GM11168 (cell line): ENCODE measurements at regions not wholly inside any gene's neighbourhood (a gene's known extent, or its start where the extent isn't known, plus 50 kb on each side); places are given as distances from the start of the nearest gene placed in this dataset.

ENCODE experiments used
- in situ Hi-C: fragments of 300-500 bp; cut with MboI; formaldehyde crosslinking; loops from one replicate; pipeline ENCODE4 v1.12.0; 2022; ENCODE audit warnings: low sequenced_read_pairs; ENCODE audit not compliant: unreplicated experiment

GRCh38 chr5:130289132-130290088 lies 385.1 kb downstream of the CHSY3 start:
- in situ Hi-C loops: no loop called here

- in situ Hi-C loops: no loop called here
These were observed 383.2 kb downstream of the CHSY3 start for GRCh38 chr5:130287438-130287837.

- in situ Hi-C loops: no loop called here
These were observed 382.7 kb downstream of the CHSY3 start for GRCh38 chr5:130286971-130287370.

- in situ Hi-C loops: no loop called here
These were observed 377.8 kb downstream of the CHSY3 start for GRCh38 chr5:130282049-130282448.

GRCh38 chr5:130280528-130281217 lies 376.4 kb downstream of the CHSY3 start:
- in situ Hi-C loops: no loop called here

- in situ Hi-C loops: no loop called here
These were observed 375.1 kb downstream of the CHSY3 start for GRCh38 chr5:130279386-130279785.

GRCh38 chr5:130278136-130278535 lies 373.9 kb downstream of the CHSY3 start:
- in situ Hi-C loops: no loop called here

GRCh38 chr5:130277522-130277921 lies 373.3 kb downstream of the CHSY3 start:
- in situ Hi-C loops: no loop called here

GRCh38 chr5:130277002-130277401 lies 372.7 kb downstream of the CHSY3 start:
- in situ Hi-C loops: no loop called here

GRCh38 chr5:130272837-130273236 lies 368.6 kb downstream of the CHSY3 start:
- in situ Hi-C loops: no loop called here

GRCh38 chr5:130270786-130271185 lies 366.5 kb downstream of the CHSY3 start:
- in situ Hi-C loops: no loop called here

- in situ Hi-C loops: no loop called here
These were observed 364.2 kb downstream of the CHSY3 start for GRCh38 chr5:130268489-130268888.

- in situ Hi-C loops: no loop called here
These were observed 363.7 kb downstream of the CHSY3 start for GRCh38 chr5:130267926-130268325.

GRCh38 chr5:130260481-130260880 lies 356.2 kb downstream of the CHSY3 start:
- in situ Hi-C loops: no loop called here

- in situ Hi-C loops: no loop called here
These were observed 347.7 kb downstream of the CHSY3 start for GRCh38 chr5:130251931-130252330.

- in situ Hi-C loops: no loop called here
These were observed 339.4 kb downstream of the CHSY3 start for GRCh38 chr5:130243641-130244040.

- in situ Hi-C loops: no loop called here
These were observed 333.5 kb downstream of the CHSY3 start for GRCh38 chr5:130237721-130238120.
